Right lobe of liver (tissue), 4 donors: ENCODE measurements at regions not wholly inside any gene's neighbourhood (a gene's known extent, or its start where the extent isn't known, plus 50 kb on each side); places are given as distances from the start of the nearest gene placed in this dataset.

Experiments used
- POLR2A ChIP-seq: fragments of 450-650 bp; IDR thresholded peaks from one replicate; pipeline ENCODE4 v1.6.1; 2017; ENCODE audit warnings: antibody characterized with exemption, mild to moderate bottlenecking
- TF ChIP-seq, protein P1 (sequence below), 4 donors: fragments of 200-600 bp in 3 of 4; fragments of 450-650 bp in 1 of 4; IDR thresholded peaks; one replicate each; pipeline versions ENCODE4 v1.5.1 to v1.8.0; 2016 to 2022; ENCODE audit warnings: antibody characterized with exemption in 4 of 4, mild to moderate bottlenecking in 2 of 4
- donor health status: DM: no; HTN: no; CAD: no.
- donor health status: DM: no; HTN: no; CAD: no.
- donor health status: DM: no; HTN: yes; CAD: no.

DNA sequence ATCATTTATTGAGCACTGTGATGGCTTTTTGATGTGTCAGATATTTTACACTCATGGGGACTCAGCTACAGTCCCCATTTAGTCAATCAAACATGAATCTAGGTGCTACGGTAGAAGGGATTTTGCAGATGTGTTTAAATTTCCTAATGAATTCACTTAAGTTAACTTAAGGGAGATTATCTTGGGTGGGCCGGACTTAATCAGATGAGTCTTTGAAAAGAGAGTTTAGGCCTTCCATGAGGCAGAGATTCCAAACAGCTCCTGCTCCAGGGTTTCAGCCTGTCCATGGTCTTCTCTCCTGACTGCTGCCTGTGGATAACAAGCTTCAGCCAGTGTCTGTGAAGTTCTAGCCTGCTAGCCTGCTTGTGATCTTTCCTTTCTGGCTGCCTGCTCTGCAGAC, 202.4 kb downstream of the IDS start:
- TF ChIP-seq POLR2A: no peak
- TF ChIP-seq, protein P1, sequence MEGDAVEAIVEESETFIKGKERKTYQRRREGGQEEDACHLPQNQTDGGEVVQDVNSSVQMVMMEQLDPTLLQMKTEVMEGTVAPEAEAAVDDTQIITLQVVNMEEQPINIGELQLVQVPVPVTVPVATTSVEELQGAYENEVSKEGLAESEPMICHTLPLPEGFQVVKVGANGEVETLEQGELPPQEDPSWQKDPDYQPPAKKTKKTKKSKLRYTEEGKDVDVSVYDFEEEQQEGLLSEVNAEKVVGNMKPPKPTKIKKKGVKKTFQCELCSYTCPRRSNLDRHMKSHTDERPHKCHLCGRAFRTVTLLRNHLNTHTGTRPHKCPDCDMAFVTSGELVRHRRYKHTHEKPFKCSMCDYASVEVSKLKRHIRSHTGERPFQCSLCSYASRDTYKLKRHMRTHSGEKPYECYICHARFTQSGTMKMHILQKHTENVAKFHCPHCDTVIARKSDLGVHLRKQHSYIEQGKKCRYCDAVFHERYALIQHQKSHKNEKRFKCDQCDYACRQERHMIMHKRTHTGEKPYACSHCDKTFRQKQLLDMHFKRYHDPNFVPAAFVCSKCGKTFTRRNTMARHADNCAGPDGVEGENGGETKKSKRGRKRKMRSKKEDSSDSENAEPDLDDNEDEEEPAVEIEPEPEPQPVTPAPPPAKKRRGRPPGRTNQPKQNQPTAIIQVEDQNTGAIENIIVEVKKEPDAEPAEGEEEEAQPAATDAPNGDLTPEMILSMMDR (IDR thresholded peaks at IDR 0.05): no peak
